HG02938 (cell line): ENCODE measurements at regions not wholly inside any gene's neighbourhood (a gene's known extent, or its start where the extent isn't known, plus 50 kb on each side); places are given as distances from the start of the nearest gene placed in this dataset.
"Not testable (repeated sequence)": the region's sequence is repeated elsewhere in the genome, so short reads cannot be mapped to it uniquely, and the experiment has no call there.

Source experiments
- ATAC-seq: cut with Tn5 transposase; IDR thresholded peaks from one replicate; pipeline ENCODE4 v1.9.1; 2021; ENCODE audit warnings: mild to moderate bottlenecking, moderate library complexity; ENCODE audit not compliant: unreplicated experiment

DNA sequence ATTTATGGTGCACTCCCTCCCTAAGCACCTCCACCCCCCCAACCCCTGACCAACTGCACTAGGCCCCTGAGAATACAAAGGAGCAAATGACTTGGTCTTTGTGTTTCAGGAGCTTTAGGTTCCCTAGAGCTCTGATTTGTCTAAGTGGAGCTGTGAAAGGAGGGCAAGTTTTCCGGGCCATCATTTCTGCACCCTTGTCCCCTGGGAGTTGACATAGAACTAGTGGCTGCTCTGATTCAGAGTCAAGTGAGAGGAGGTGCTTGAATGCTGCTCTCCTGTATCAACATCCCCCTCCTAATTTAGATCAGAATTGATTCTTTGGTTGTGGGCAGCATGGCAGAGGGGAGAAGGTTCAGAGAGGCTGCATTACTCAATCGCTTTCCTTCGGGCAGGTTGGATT lies 391.6 kb downstream of the KCNRG start:
- no peak for ATAC-seq

GRCh38 chr13:50408068-50408467 lies 392.8 kb downstream of the KCNRG start:
- no peak for ATAC-seq

DNA sequence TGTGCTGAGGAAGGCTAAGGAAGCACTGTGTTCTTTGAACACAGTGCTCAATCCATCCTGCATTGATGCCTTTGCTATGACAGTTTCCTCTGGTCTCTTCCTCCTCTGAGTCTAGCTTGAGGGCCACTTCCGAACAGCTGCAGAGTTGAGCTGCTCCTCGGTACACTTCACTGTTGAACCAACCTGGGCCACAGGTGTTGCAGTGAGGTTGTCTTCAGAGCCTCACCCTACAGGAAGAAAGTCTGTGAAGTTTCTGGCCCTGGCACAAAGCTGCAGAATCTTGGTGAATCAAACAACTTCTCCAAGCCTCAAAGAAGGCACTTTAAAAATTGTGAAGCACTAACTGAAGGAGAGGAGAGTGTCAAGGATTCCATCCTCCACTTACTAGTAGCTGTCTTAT lies 394.0 kb downstream of the KCNRG start:
- ATAC-seq: no peak

GRCh38 chr13:50410921-50411746 lies 395.9 kb downstream of the KCNRG start:
- no peak for ATAC-seq

DNA sequence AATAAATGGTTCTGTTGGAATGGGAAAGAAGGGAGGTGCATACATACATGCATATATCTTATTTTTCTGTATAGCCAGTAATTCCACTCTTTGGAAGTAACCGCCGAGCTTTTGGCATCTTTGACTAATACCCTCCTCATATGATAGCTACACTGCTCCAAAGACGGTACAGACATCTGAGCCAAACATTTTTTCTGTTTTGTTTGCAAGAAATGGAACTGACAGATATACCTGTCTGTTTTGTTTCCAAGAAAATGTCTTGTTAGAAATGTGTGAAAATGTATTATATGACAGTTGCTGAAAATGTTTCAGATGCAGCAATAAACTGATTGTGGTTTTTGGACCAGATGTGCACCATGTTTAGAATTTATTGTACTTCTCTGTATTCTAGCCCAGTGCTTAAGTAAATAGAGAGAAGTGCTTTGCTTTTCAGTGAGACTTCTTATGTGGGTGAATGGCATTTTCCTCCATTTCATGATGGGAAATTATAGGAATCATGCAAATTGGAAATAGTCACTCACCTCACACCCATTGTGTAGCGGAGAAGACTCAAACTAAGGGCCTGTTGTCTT lies 396.9 kb downstream of the KCNRG start:
- ATAC-seq: no peak

GRCh38 chr13:50414640-50415039 lies 399.4 kb downstream of the KCNRG start:
- ATAC-seq: no peak

- no peak for ATAC-seq
Measured at GRCh38 chr13:50415428-50415827, 400.2 kb downstream of the KCNRG start.

DNA sequence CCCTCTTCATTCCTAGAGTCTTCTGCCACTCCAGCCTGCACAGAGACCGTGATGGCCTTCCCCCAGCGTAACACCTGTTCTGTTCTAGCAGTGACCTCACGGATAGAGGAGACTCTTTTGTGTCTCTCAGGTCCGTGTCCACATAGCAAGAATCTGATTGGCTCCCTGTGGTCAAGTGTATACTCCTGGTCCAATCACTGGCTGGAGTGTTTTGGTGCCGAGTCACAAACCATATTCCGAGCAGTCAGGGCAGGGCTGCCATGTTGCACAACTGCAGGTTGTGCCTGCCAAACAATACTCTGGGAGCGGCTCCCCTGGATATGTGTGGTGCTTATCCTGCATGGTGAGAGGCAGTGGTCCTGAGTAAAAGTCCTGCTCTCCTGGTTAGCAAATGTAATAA lies 402.4 kb downstream of the KCNRG start:
- no peak for ATAC-seq

DNA sequence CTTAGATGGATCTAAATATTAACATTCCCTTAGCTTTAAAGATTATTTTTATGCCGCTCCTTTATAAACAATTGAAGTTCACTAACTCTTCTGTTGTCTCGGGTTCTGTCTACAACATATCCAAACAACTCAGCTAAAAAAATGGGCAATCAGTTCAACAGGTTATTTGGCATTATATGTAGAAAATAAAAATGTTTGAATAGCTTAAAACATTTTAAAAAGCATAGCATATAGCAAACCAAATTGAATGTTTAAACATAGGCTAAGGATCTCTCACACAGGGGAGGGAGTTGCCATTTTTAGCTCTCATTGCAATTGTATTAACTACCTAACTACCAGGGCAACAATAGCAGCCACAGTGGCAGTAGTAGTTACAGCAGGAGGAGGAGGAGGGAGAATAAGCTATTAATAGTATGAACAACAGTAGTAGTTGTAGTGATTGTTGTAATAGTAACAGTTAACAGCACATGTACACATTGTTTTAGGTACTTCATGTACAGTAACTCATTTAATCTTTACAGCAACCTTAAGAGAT lies 404.2 kb downstream of the KCNRG start:
- no peak for ATAC-seq

GRCh38 chr13:50419896-50420295 lies 404.7 kb downstream of the KCNRG start:
- no peak for ATAC-seq

GRCh38 chr13:50420718-50421472 lies 405.7 kb downstream of the KCNRG start:
- ATAC-seq: no peak

DNA sequence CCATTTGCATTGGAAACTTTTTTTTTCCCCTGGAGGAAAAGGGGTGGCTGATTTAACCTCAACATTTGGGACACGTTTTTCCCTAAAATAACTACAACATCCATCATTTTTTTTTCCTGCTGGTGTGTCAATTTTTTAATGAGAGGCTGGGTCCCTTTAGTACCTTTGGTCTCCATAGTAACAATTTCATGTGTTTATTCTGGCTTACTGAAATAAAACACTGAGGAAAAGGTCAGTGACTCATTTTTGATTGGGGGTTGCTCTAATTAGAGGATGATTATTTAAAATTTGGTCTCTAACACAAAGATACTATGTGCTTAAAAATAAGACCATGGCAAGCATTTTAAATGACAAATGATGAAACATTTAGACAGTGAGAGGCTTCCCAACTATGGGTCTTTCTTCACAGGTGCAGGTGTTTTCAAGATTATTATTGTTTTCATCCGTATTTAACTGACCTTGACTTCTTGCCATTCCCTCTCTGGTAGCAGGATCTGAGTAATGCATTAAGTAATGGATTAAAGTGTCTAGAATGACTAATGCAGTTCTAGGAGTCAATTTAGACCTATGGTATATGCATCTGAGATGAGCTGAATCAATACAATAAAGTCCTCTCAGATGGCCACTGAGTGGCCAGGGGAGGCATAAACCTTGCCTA lies 406.4 kb downstream of the KCNRG start:
- no peak for ATAC-seq

DNA sequence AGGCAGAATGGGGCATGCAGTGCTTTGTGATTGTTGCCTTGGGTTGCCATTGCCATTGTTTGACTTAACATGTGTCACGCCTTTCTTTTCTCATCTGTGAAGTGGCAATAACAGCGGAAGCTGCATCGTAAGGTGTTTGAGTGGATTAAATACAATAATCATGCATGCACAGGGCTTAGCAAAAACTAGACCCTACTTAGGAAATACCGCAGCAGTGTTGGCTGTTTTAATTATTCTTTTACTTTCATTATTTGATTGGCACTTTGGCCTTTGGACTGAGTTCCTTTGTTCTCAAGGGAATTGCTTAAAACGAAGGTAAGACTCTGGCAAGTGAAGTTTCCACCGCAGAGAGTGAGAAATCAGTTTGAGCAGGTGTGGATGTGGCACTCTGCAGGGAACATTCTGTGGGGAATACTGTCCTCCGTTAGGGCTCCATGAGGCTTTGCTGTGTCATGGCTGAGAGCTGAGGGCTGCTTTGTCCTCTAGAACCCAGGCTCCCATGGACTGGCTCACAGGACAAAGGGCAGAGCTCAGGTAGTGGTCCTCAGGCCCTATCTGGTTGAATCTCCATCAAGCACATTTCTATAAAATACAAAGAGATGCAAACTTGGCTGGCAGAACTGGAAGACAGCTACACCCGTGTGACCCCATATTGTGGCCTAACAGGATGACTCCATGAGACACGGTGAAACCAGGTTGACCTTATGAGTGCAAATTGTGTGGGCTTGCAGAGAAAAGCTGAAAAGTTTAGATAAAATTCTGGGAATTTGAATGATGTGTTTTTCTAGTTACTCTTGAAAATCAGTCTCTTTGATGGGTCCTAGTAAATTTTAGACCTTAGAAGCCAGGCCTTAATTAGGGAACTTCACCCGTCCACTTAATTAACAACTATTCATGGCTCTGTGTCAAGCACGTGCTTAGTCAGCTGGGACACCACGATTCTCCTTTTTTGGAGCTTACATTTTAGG lies 407.2 kb downstream of the KCNRG start:
- no peak for ATAC-seq

DNA sequence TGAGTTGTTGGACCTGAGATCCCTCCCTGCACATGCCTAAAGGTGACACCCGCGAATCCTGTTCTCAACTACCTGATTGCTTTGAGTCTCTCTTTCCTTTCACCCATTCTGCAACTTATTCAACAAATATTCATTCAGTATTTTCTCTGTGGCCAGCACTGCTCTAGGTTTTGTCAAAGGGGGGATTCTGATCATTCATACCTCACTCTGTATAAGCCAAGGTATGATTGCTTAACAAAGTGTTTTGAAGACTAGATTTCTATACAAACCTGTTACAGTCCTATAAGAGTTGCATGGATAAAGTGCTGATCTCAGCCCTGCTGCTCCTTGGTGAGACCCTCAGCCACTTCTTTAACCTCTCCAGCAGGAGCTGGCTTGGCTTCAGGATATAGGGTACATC lies 409.7 kb downstream of the KCNRG start:
- ATAC-seq: no peak

DNA sequence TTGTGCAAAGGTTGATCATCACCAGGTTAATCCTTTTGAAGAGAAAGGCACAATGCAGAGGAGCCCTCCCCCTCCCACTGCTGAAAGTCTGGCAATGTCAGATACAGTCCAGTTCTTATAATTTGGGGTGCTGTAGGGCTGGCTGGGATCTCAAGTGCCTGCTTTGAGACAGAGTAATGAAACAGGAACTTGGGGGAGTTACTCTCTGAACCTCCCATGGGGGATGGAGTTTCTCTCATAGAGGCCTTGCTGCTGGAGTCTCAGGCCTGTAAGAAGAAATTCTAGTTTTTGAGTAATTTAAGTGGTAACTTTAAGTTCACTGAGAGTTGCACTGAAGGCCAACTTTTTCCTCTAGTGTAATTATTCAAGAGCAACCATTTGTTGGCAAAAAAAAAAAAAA lies 410.5 kb downstream of the KCNRG start:
- no peak for ATAC-seq

- ATAC-seq: no peak
Measured at GRCh38 chr13:50426927-50427326, 411.7 kb downstream of the KCNRG start.

DNA sequence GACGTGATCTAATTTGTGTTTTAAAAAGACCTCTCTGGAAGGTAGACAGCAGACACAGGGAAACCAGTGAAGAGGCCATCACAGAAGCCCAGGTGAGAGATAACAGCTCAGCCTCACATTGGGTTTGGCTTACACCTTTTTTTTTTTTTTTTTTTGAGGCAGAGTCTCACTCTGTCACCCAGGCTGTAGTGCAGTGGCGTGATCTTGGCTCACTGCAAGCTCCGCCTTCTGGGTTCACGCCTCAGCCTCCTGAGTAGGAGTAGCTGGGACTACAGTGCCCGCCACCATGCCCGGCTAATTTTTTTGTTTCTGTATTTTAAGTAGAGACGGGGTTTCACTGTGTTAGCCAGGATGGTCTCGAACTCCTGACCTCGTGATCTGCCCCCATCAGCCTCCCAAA lies 412.3 kb downstream of the KCNRG start:
- not testable (repeated sequence) for ATAC-seq

GRCh38 chr13:50428183-50428877 lies 413.1 kb downstream of the KCNRG start:
- no peak for ATAC-seq

DNA sequence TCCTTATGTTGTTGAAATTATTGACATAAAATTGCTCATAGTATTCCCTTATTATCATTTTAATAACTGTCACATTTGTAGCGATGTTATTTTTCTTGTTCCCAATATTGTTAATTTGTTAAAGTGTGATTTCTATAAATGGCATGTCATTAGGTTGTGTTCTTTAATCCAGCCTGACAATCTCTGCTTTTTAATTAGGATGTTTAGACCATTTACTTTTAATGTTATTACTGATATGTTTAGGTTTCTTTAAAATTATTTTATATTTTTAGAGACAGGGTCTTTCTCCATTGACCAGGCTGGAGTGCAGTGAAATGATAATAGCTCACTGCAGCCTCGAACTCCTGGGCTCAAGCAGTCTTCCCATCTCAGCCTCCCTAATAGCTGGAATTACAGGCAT lies 408.5 kb downstream of the DLEU7 start:
- ATAC-seq: no peak
